Keratinocyte (primary cell): ENCODE measurements at regions not wholly inside any gene's neighbourhood (a gene's known extent, or its start where the extent isn't known, plus 50 kb on each side); places are given as distances from the start of the nearest gene placed in this dataset.

ENCODE experiments used
- DNase-seq: peaks from one replicate; pipeline ENCODE4 v3.0.0-alpha.2; 2011; ENCODE audit warnings: low read depth, missing footprints, low spot score
- FAIRE-seq: peaks from 2 replicates; lab custom pipeline; 2011; peaks lifted over from hg19 to GRCh38; lab: Jason Lieb, UNC
- H2AFZ ChIP-seq: 2 replicates; pipeline ENCODE4 v1.6.0; 2012; ENCODE audit warnings: low read length, control low read depth, inconsistent platforms; ENCODE audit not compliant: control insufficient read depth
- H3K27ac ChIP-seq: 2 replicates; pipeline ENCODE4 v1.5.1; 2011; ENCODE audit warnings: low read length; ENCODE audit not compliant: control insufficient read depth, insufficient read depth
- H3K27me3 ChIP-seq: 3 replicates; pipeline ENCODE4 v1.6.0; 2011; ENCODE audit warnings: low read length; ENCODE audit not compliant: control insufficient read depth, insufficient read depth; ENCODE audit errors: extremely low read depth
- H3K36me3 ChIP-seq, 2 experiments: 2 replicates in 1 of 2; 3 replicates in 1 of 2; pipeline ENCODE4 v1.5.1; 2011; ENCODE audit warnings: low read length in 2 of 2, mild to moderate bottlenecking in 1 of 2; ENCODE audit not compliant: control insufficient read depth in 2 of 2, insufficient read depth in 2 of 2; ENCODE audit errors: extremely low read depth in 1 of 2
- H3K4me1 ChIP-seq: 3 replicates; pipeline ENCODE4 v1.5.1; 2011; ENCODE audit warnings: low read length; ENCODE audit not compliant: control insufficient read depth, insufficient read depth; ENCODE audit errors: extremely low read depth
- H3K4me2 ChIP-seq: 3 replicates; pipeline ENCODE4 v1.6.0; 2011; ENCODE audit warnings: low read depth, low read length; ENCODE audit not compliant: control insufficient read depth, insufficient read depth; ENCODE audit errors: extremely low read depth
- H3K4me3 ChIP-seq, 3 experiments: fragments of 200-600 bp in 1 of 3; sonication (generic) in 1 of 3; 2 replicates in 2 of 3; 3 replicates in 1 of 3; pipeline ENCODE4 v1.5.1; 2011 to 2016; ENCODE audit warnings: low read length in 3 of 3, mild to moderate bottlenecking in 3 of 3, control low read depth in 2 of 3, inconsistent platforms in 1 of 3, low read depth in 1 of 3, mixed read lengths in 1 of 3, mixed run types in 1 of 3, moderate library complexity in 1 of 3; ENCODE audit not compliant: control insufficient read depth in 2 of 3, insufficient read depth in 2 of 3; ENCODE audit errors: extremely low read depth in 1 of 3
- H3K79me2 ChIP-seq: 2 replicates; pipeline ENCODE4 v1.6.0; 2012; ENCODE audit warnings: low read length; ENCODE audit not compliant: control insufficient read depth, insufficient read depth
- H3K9ac ChIP-seq: 3 replicates; pipeline ENCODE4 v1.6.0; 2011; ENCODE audit warnings: low read length; ENCODE audit not compliant: control insufficient read depth, insufficient read depth; ENCODE audit errors: extremely low read depth
- H3K9me1 ChIP-seq: 3 replicates; pipeline ENCODE4 v1.6.0; 2011; ENCODE audit warnings: low read length; ENCODE audit not compliant: control insufficient read depth, insufficient read depth; ENCODE audit errors: extremely low read depth
- H3K9me3 ChIP-seq: 2 replicates; pipeline ENCODE4 v1.5.1; 2012; ENCODE audit warnings: low read depth, low read length; ENCODE audit not compliant: control insufficient read depth
- H4K20me1 ChIP-seq: 3 replicates; pipeline ENCODE4 v1.6.0; 2011; ENCODE audit warnings: low read length; ENCODE audit not compliant: control insufficient read depth, insufficient read depth; ENCODE audit errors: extremely low read depth
- CTCF ChIP-seq, 3 experiments: IDR thresholded peaks in 1 of 3; conservative IDR thresholded peaks in 1 of 3; optimal IDR thresholded peaks in 1 of 3; 2 replicates in 2 of 3; 3 replicates in 1 of 3; pipeline versions ENCODE3 to v1.5.1; 2011; ENCODE audit warnings: low read length in 3 of 3, mild to moderate bottlenecking in 3 of 3, moderate library complexity in 2 of 3, control low read depth in 1 of 3, inconsistent platforms in 1 of 3; ENCODE audit not compliant: insufficient read depth in 2 of 3; ENCODE audit errors: extremely low read depth in 1 of 3
- EZH2 ChIP-seq: IDR thresholded peaks from one replicate; pipeline ENCODE4 v1.6.1; 2012; ENCODE audit warnings: inconsistent platforms, mild to moderate bottlenecking, low read length, moderate library complexity
- dilution Hi-C: fragments of 300-500 bp; cut with MboI; formaldehyde crosslinking; loops from one replicate; pipeline ENCODE4 v1.7.0; 2020; ENCODE audit warnings: low sequenced_read_pairs; ENCODE audit not compliant: extremely low pct_ligation_motif_present

DNA sequence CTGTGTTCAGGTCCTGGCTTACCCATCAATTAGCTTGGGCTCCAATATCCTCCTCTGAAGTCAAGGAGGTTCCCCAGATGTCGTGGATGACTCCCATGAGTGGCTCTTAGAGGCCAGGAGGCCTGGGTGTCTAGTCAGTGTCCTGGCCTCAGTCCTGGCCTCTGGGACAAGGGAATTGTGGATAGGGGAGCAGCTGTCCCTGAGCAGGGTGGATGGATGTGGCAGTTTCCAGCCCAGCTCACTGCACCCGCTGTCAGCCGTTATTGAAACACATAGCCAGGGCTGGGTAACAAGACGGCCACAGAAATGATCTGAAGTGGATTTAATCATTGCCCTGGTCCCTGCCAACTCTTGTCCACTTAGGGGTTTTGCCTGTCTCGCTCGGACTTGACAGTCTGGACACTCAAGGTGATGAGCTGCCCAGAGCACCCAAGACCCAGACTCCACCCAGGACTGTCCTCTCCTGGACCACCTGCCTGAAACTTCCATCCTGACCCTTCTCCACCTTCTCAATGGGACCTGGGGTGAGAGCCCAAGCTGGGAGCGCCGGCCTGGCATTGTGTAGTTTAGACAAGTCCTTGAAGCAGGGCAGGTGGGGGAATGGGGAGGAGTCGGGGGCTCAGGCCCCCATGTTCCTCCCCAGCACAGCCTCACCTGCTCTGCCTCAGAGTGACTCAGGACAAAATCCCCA is 182.1 kb upstream of the SDK2 start:
- H3K27ac ChIP-seq, result no peak overlapping the region
- no peaks in the 10 kb centered on the region for H3K36me3 ChIP-seq
- dilution Hi-C loops, result no loop called here
- FAIRE-seq, result no peak
- H2AFZ ChIP-seq, result no peak overlapping the region
- H3K9me3 ChIP-seq, result no peaks in the 10 kb centered on the region
- no peaks in the 10 kb centered on the region for H3K79me2 ChIP-seq
- no peak overlapping the region for H3K9ac ChIP-seq
- TF ChIP-seq CTCF (optimal IDR thresholded peaks at IDR 0.05 in 1 of 3, IDR thresholded peaks at IDR 0.05 in 1 of 3, conservative IDR thresholded peaks at IDR 0.05 in 1 of 3; ENCODE audit: extremely low read depth in 1 of 3, insufficient read depth in 2 of 3, low read length in 3 of 3), result no peak
- TF ChIP-seq EZH2, result no peak
- H3K4me1 ChIP-seq, result no peaks in the 10 kb centered on the region
- H3K27me3 ChIP-seq, result peaks cover 9% of the 10 kb centered on the region
- H3K4me2 ChIP-seq, result no peak overlapping the region
- no peak for DNase-seq
- H4K20me1 ChIP-seq, result no peaks in the 10 kb centered on the region
- H3K9me1 ChIP-seq, result no peaks in the 10 kb centered on the region
- no peak overlapping the region for H3K4me3 ChIP-seq

GRCh38 chr17:73826872-73827228 is 182.6 kb upstream of the SDK2 start:
- FAIRE-seq, result no peak
- no peaks in the 10 kb centered on the region for H3K36me3 ChIP-seq
- H3K27me3 ChIP-seq, result peaks cover 8% of the 10 kb centered on the region
- H3K79me2 ChIP-seq, result no peaks in the 10 kb centered on the region
- no peak overlapping the region for H3K4me2 ChIP-seq
- no peaks in the 10 kb centered on the region for H3K4me1 ChIP-seq
- H2AFZ ChIP-seq, result no peak overlapping the region
- no peaks in the 10 kb centered on the region for H4K20me1 ChIP-seq
- H3K9me3 ChIP-seq, result no peaks in the 10 kb centered on the region
- dilution Hi-C loops, result no loop called here
- no peak for DNase-seq
- no peaks in the 10 kb centered on the region for H3K9me1 ChIP-seq
- H3K9ac ChIP-seq, result no peak overlapping the region
- H3K27ac ChIP-seq, result no peak overlapping the region
- H3K4me3 ChIP-seq, result no peak overlapping the region
- TF ChIP-seq EZH2, result no peak
- no peak for TF ChIP-seq CTCF (optimal IDR thresholded peaks at IDR 0.05 in 1 of 3, IDR thresholded peaks at IDR 0.05 in 1 of 3, conservative IDR thresholded peaks at IDR 0.05 in 1 of 3; ENCODE audit: extremely low read depth in 1 of 3, insufficient read depth in 2 of 3, low read length in 3 of 3)
